Neural progenitor cell (in vitro differentiated cells): ENCODE measurements at regions not wholly inside any gene's neighbourhood (a gene's known extent, or its start where the extent isn't known, plus 50 kb on each side); places are given as distances from the start of the nearest gene placed in this dataset.

ENCODE experiments used
- DNase-seq: peaks from one replicate; pipeline ENCODE4 v3.0.0-alpha.2; 2016; ENCODE audit warnings: low spot score
- H2AFZ ChIP-seq: fragments of 200-600 bp; sonication (generic); replicated peaks from 2 replicates; pipeline ENCODE4 v1.6.1; 2016; ENCODE audit warnings: antibody characterized with exemption
- H3F3A ChIP-seq: fragments of 200-600 bp; sonication (generic); 2 replicates; pipeline ENCODE4 v1.6.1; 2016; ENCODE audit warnings: antibody characterized with exemption, low read depth
- H3K27ac ChIP-seq: fragments of 200-600 bp; sonication (generic); 2 replicates; pipeline ENCODE4 v1.5.1; 2016; ENCODE audit warnings: mild to moderate bottlenecking
- H3K27me3 ChIP-seq: fragments of 200-600 bp; sonication (generic); 2 replicates; pipeline ENCODE4 v1.6.1; 2016; ENCODE audit warnings: mild to moderate bottlenecking, moderate library complexity
- H3K36me3 ChIP-seq: fragments of 200-600 bp; sonication (generic); 2 replicates; pipeline ENCODE4 v1.5.1; 2016
- H3K4me1 ChIP-seq: fragments of 200-600 bp; sonication (generic); 2 replicates; pipeline ENCODE4 v1.6.1; 2016; ENCODE audit warnings: mixed run types
- H3K4me2 ChIP-seq: fragments of 200-600 bp; sonication (generic); 2 replicates; pipeline ENCODE4 v1.6.1; 2016
- H3K4me3 ChIP-seq: fragments of 200-600 bp; sonication (generic); 2 replicates; pipeline ENCODE4 v1.5.1; 2016
- H3K79me2 ChIP-seq: fragments of 200-600 bp; sonication (generic); 2 replicates; pipeline ENCODE4 v1.6.1; 2016; ENCODE audit warnings: low read depth
- H3K9ac ChIP-seq: fragments of 200-600 bp; sonication (generic); 2 replicates; pipeline ENCODE4 v1.6.1; 2016
- H3K9me3 ChIP-seq: fragments of 200-600 bp; sonication (generic); 2 replicates; pipeline ENCODE4 v1.5.1; 2016; ENCODE audit warnings: low read depth
- H4K20me1 ChIP-seq: fragments of 200-600 bp; sonication (generic); 2 replicates; pipeline ENCODE4 v1.6.1; 2016; ENCODE audit warnings: low read depth
- H3K27ac Mint-ChIP-seq: 3 replicates; pipeline ENCODE4 v1.8.0; 2021; ENCODE audit warnings: mixed read lengths
- H3K27me3 Mint-ChIP-seq: 2 replicates; pipeline ENCODE4 v1.8.0; 2022; ENCODE audit warnings: low read depth, mild to moderate bottlenecking, inconsistent platforms, moderate library complexity, mixed read lengths; ENCODE audit not compliant: insufficient read depth
- H3K36me3 Mint-ChIP-seq: 3 replicates; pipeline ENCODE4 v1.8.0; 2021; ENCODE audit warnings: mixed read lengths
- H3K4me1 Mint-ChIP-seq: 3 replicates; pipeline ENCODE4 v1.8.0; 2021; ENCODE audit warnings: mixed read lengths
- H3K4me3 Mint-ChIP-seq: 3 replicates; pipeline ENCODE4 v1.8.0; 2021; ENCODE audit warnings: mild to moderate bottlenecking, moderate library complexity, mixed read lengths
- H3K9me3 Mint-ChIP-seq: 3 replicates; pipeline ENCODE4 v1.8.0; 2020; ENCODE audit warnings: mixed read lengths
- CTCF ChIP-seq: fragments of 200-600 bp; sonication (generic); IDR thresholded peaks from 2 replicates; pipeline ENCODE4 v1.5.1; 2017; ENCODE audit warnings: antibody characterized with exemption, mild to moderate bottlenecking
- EZH2 ChIP-seq: fragments of 200-600 bp; sonication (generic); IDR thresholded peaks from 2 replicates; pipeline ENCODE4 v1.6.1; 2017; ENCODE audit warnings: antibody characterized with exemption, mild to moderate bottlenecking, moderate library complexity
- EZH2phosphoT487 ChIP-seq: fragments of 200-600 bp; sonication (generic); IDR thresholded peaks from 2 replicates; pipeline ENCODE4 v1.6.1; 2017; ENCODE audit warnings: antibody characterized with exemption

DNA sequence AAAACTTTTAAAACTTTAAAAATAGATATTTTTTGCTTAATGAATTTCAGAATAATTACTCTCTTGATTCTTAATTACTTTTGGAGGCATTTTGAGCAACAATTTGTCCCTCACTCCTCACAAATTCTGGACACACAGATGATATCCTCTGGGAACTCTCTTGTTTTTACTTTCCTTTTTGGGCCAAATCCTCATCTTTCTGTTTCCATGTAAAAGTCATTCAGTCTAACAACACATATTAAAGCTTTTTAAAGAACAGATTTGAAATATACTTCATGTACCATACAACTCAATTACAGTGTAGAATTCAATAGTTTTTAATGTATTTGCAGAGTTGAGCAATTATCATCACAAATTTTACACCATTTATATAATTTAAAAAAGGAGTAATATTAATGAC is 983.1 kb downstream of the STIM2 start:
- Histone ChIP-seq H3K36me3 (no peaks in the 10 kb centered on the region), H4K20me1 (no peaks in the 10 kb centered on the region), H3K79me2 (no peaks in the 10 kb centered on the region), H3K4me2 (no peak overlapping the region), H3K4me3 (no peak overlapping the region), H3K9ac (no peak overlapping the region), H3K27me3 (no peaks in the 10 kb centered on the region), H3K9me3 (no peaks in the 10 kb centered on the region), H3K4me1 (no peaks in the 10 kb centered on the region), H2AFZ (no peak overlapping the region), H3F3A (no peaks in the 10 kb centered on the region), H3K27ac (no peak overlapping the region)
- Mint-ChIP-seq H3K4me1 (no peaks in the 10 kb centered on the region), H3K9me3 (no peaks in the 10 kb centered on the region), H3K4me3 (no peak overlapping the region), H3K27me3 (no peaks in the 10 kb centered on the region), H3K27ac (no peak overlapping the region), H3K36me3 (no peaks in the 10 kb centered on the region)
- TF ChIP-seq EZH2phosphoT487 (no peak), CTCF (no peak), EZH2 (no peak)
- DNase-seq, result no peak

DNA sequence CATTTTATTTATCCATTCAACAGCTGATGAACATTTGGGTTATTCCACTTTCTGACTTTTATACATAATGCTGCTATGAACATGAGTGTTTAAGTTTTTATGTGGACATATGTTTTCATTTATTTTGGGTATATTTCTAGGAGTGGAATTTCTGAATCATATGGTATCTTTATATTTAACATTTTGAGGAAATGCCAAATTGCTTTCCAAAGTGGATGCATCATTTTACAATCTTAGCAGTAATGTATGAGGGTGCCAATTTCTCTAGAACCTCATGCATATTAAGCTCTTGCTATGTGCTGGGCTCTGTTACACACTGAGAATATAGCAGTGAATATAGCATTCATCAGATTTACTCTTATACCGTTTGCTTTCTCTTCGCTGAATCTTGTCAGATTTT is 983.7 kb downstream of the STIM2 start:
- no peaks in the 10 kb centered on the region for H3K4me1 ChIP-seq
- Mint-ChIP-seq H3K4me3 (no peak overlapping the region), H3K36me3 (no peaks in the 10 kb centered on the region), H3K27me3 (no peaks in the 10 kb centered on the region), H3K27ac (no peak overlapping the region), H3K4me1 (no peaks in the 10 kb centered on the region), H3K9me3 (no peaks in the 10 kb centered on the region)
- no peaks in the 10 kb centered on the region for H3K9me3 ChIP-seq
- H2AFZ ChIP-seq, result no peak overlapping the region
- no peak overlapping the region for H3K27ac ChIP-seq
- no peaks in the 10 kb centered on the region for H3K27me3 ChIP-seq
- TF ChIP-seq EZH2phosphoT487, result no peak
- TF ChIP-seq EZH2, result no peak
- TF ChIP-seq CTCF, result no peak
- no peak overlapping the region for H3K4me2 ChIP-seq
- H3F3A ChIP-seq, result no peaks in the 10 kb centered on the region
- H3K79me2 ChIP-seq, result no peaks in the 10 kb centered on the region
- H3K4me3 ChIP-seq, result no peak overlapping the region
- H3K9ac ChIP-seq, result no peak overlapping the region
- no peaks in the 10 kb centered on the region for H3K36me3 ChIP-seq
- DNase-seq, result no peak
- no peaks in the 10 kb centered on the region for H4K20me1 ChIP-seq

- Histone ChIP-seq H3K27me3 (no peaks in the 10 kb centered on the region), H3K27ac (no peak overlapping the region), H3K36me3 (no peaks in the 10 kb centered on the region), H3K4me2 (no peak overlapping the region), H3F3A (no peaks in the 10 kb centered on the region), H3K79me2 (no peaks in the 10 kb centered on the region), H3K4me1 (no peaks in the 10 kb centered on the region), H4K20me1 (no peaks in the 10 kb centered on the region), H3K9me3 (no peaks in the 10 kb centered on the region), H2AFZ (no peak overlapping the region), H3K9ac (no peak overlapping the region), H3K4me3 (no peak overlapping the region)
- Mint-ChIP-seq H3K36me3 (no peaks in the 10 kb centered on the region), H3K4me3 (no peak overlapping the region), H3K4me1 (no peaks in the 10 kb centered on the region), H3K27me3 (no peaks in the 10 kb centered on the region), H3K27ac (no peak overlapping the region), H3K9me3 (no peaks in the 10 kb centered on the region)
- TF ChIP-seq EZH2, result no peak
- TF ChIP-seq EZH2phosphoT487, result no peak
- TF ChIP-seq CTCF, result no peak
- DNase-seq, result no peak
Observed at GRCh38 chr4:27846951-27847350, 986.3 kb downstream of the STIM2 start.

DNA sequence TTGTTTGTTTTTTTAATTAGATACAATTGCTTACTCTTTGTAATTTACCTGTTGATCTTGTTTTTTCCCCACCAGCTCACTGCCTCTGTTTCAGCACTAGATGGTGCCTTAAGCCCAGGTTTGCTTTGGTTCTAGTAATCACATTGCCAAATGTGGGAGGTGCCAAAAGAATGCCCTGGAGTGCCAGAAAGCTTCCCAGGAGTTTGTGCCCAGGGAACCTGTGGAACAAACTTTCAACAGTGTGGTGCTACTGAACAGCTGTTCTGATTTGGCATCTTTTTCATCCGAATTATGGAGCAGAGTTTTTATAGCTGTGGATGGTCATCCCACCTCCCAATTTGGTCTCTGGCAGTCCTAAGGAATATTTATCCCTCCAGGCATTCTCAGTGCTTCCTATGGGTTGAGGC is 1000.7 kb downstream of the STIM2 start:
- Histone ChIP-seq H2AFZ (peak overlapping the region; percentile 6), H3K27me3 (no peaks in the 10 kb centered on the region), H3K4me1 (no peaks in the 10 kb centered on the region), H3K36me3 (no peaks in the 10 kb centered on the region), H3K4me2 (no peak overlapping the region), H3F3A (no peaks in the 10 kb centered on the region), H4K20me1 (no peaks in the 10 kb centered on the region), H3K4me3 (no peak overlapping the region), H3K27ac (no peak overlapping the region), H3K9ac (no peak overlapping the region), H3K9me3 (no peaks in the 10 kb centered on the region), H3K79me2 (no peaks in the 10 kb centered on the region)
- no peak for TF ChIP-seq EZH2
- TF ChIP-seq CTCF, result peak; percentile 87
- Mint-ChIP-seq H3K9me3 (peaks cover 2% of the 10 kb centered on the region), H3K27me3 (no peaks in the 10 kb centered on the region), H3K27ac (no peak overlapping the region), H3K4me3 (no peak overlapping the region), H3K4me1 (no peaks in the 10 kb centered on the region), H3K36me3 (no peaks in the 10 kb centered on the region)
- DNase-seq, result peak; percentile 82
